H1 (cell line): ENCODE measurements at regions not wholly inside any gene's neighbourhood (a gene's known extent, or its start where the extent isn't known, plus 50 kb on each side); places are given as distances from the start of the nearest gene placed in this dataset.

Experiments
- CTCF ChIA-PET: fragments of 300-600 bp; sonication (Branson Sonifier 250); formaldehyde crosslinking; loops from one replicate; lab custom pipeline; 2021; ENCODE audit not compliant: partially characterized antibody; lab: Charles Lee
- POLR2A ChIA-PET: fragments of 300-600 bp; sonication (Branson Sonifier 250); formaldehyde crosslinking; loops from one replicate; lab custom pipeline; 2021; ENCODE audit warnings: inconsistent platforms; ENCODE audit not compliant: partially characterized antibody; lab: Charles Lee
- DNase-seq, 2 experiments: peaks; one replicate each; pipeline versions ENCODE4 v3.0.0 to v3.0.0-alpha.2; 2010 to 2022; ENCODE audit warnings: low spot score in 2 of 2, low read depth in 1 of 2, mixed read lengths in 1 of 2
- FAIRE-seq: peaks from 2 replicates; lab custom pipeline; 2011; peaks lifted over from hg19 to GRCh38; lab: Jason Lieb, UNC
- H2AFZ ChIP-seq: 2 replicates; pipeline ENCODE4 v1.8.1; 2012; ENCODE audit warnings: low read length, inconsistent platforms
- H2AK5ac ChIP-seq: 2 replicates; pipeline ENCODE4 v1.6.1; 2013; ENCODE audit warnings: low read depth, low read length
- H2BK120ac ChIP-seq: replicated peaks from 2 replicates; pipeline ENCODE3; 2013; ENCODE audit warnings: low read depth, low read length, inconsistent platforms
- H2BK12ac ChIP-seq: 2 replicates; pipeline ENCODE4 v1.6.1; 2013; ENCODE audit warnings: low read depth, low read length
- H2BK15ac ChIP-seq: 2 replicates; pipeline ENCODE4 v1.6.1; 2013; ENCODE audit warnings: low read length
- H2BK20ac ChIP-seq: 2 replicates; pipeline ENCODE4 v1.6.1; 2013; ENCODE audit warnings: low read length
- H2BK5ac ChIP-seq: 2 replicates; pipeline ENCODE4 v1.6.1; 2013; ENCODE audit warnings: low read depth, low read length
- H3K14ac ChIP-seq: 2 replicates; pipeline ENCODE4 v1.6.1; 2013; ENCODE audit warnings: inconsistent platforms; ENCODE audit not compliant: insufficient read length
- H3K18ac ChIP-seq: 2 replicates; pipeline ENCODE4 v1.6.1; 2013; ENCODE audit warnings: low read length; ENCODE audit errors: extremely low read depth
- H3K23ac ChIP-seq: 2 replicates; pipeline ENCODE4 v1.6.1; 2013; ENCODE audit warnings: inconsistent platforms; ENCODE audit not compliant: insufficient read length
- H3K23me2 ChIP-seq: 2 replicates; pipeline ENCODE4 v1.6.1; 2013; ENCODE audit warnings: low read depth, low read length
- H3K27ac ChIP-seq: 2 replicates; pipeline ENCODE4 v1.6.1; 2011; ENCODE audit warnings: low read depth, low read length, inconsistent platforms
- H3K27me3 ChIP-seq, 4 experiments: replicated peaks in 1 of 4; 1 replicate in 1 of 4; 2 replicates in 3 of 4; pipeline versions ENCODE4 v1.6.1 to v1.8.1; 2011 to 2013; ENCODE audit warnings: low read length in 3 of 4, mild to moderate bottlenecking in 3 of 4, inconsistent platforms in 2 of 4, mixed read lengths in 2 of 4, moderate library complexity in 1 of 4; ENCODE audit not compliant: control insufficient read depth in 3 of 4, insufficient read depth in 3 of 4; ENCODE audit errors: extremely low read depth in 1 of 4
- H3K36me3 ChIP-seq, 4 experiments: 2 replicates each; pipeline versions ENCODE4 v1.6.1 to v1.8.1; 2011 to 2013; ENCODE audit warnings: mild to moderate bottlenecking in 4 of 4, low read length in 3 of 4, moderate library complexity in 2 of 4, control low read depth in 1 of 4, inconsistent platforms in 1 of 4; ENCODE audit not compliant: insufficient read depth in 4 of 4, control insufficient read depth in 2 of 4
- H3K4ac ChIP-seq: replicated peaks from 2 replicates; pipeline ENCODE3; 2013; ENCODE audit warnings: low read length, low read depth, mixed read lengths, inconsistent platforms; ENCODE audit not compliant: insufficient read length
- H3K4me1 ChIP-seq, 4 experiments: replicated peaks in 1 of 4; 1 replicate in 1 of 4; 2 replicates in 3 of 4; pipeline versions ENCODE4 v1.6.1 to v1.8.1; 2011 to 2013; ENCODE audit warnings: low read length in 3 of 4, inconsistent platforms in 2 of 4, mixed read lengths in 1 of 4; ENCODE audit not compliant: insufficient read depth in 4 of 4, control insufficient read depth in 3 of 4
- H3K4me2 ChIP-seq, 2 experiments: 2 replicates each; pipeline versions ENCODE4 v1.6.1 to v1.8.1; 2011 to 2013; ENCODE audit warnings: low read depth in 2 of 2, low read length in 2 of 2, control low read depth in 1 of 2, inconsistent platforms in 1 of 2, mild to moderate bottlenecking in 1 of 2; ENCODE audit not compliant: insufficient read depth in 1 of 2
- H3K4me3 ChIP-seq, 4 experiments: fragments of 200-600, 300-600 bp in 1 of 4; sonication (generic), shearing (Covaris generic), sonication (Bioruptor Twin) in 1 of 4; 2 replicates each; pipeline versions ENCODE4 v1.5.1 to v1.8.1; 2011 to 2016; ENCODE audit warnings: low read length in 4 of 4, low read depth in 3 of 4, control low read depth in 2 of 4, inconsistent platforms in 2 of 4, mild to moderate bottlenecking in 2 of 4, mixed read lengths in 1 of 4, moderate library complexity in 1 of 4; ENCODE audit not compliant: insufficient read depth in 2 of 4; ENCODE audit errors: extremely low read depth in 1 of 4
- H3K56ac ChIP-seq: replicated peaks from 2 replicates; pipeline ENCODE3; 2013; ENCODE audit warnings: low read depth, mild to moderate bottlenecking, mixed read lengths, low read length, inconsistent platforms; ENCODE audit not compliant: insufficient read length
- H3K79me1 ChIP-seq: 2 replicates; pipeline ENCODE4 v1.6.1; 2013; ENCODE audit warnings: low read depth, low read length, control low read depth
- H3K79me2 ChIP-seq, 2 experiments: 2 replicates each; pipeline versions ENCODE4 v1.6.1 to v1.8.1; 2012 to 2013; ENCODE audit warnings: low read length in 2 of 2, mild to moderate bottlenecking in 2 of 2, inconsistent platforms in 1 of 2; ENCODE audit not compliant: insufficient read depth in 2 of 2, control insufficient read depth in 1 of 2
- H3K9ac ChIP-seq, 4 experiments: replicated peaks in 1 of 4; 1 replicate in 1 of 4; 2 replicates in 3 of 4; pipeline versions ENCODE4 v1.6.1 to v1.8.1; 2011 to 2013; ENCODE audit warnings: low read depth in 3 of 4, low read length in 3 of 4, control low read depth in 2 of 4, mild to moderate bottlenecking in 2 of 4, moderate library complexity in 2 of 4, inconsistent platforms in 1 of 4; ENCODE audit errors: extremely low read depth in 1 of 4
- H3K9me3 ChIP-seq, 2 experiments: 2 replicates each; pipeline versions ENCODE4 v1.6.1 to v1.8.1; 2012 to 2013; ENCODE audit warnings: mild to moderate bottlenecking in 2 of 2, moderate library complexity in 2 of 2, control low read depth in 1 of 2, inconsistent platforms in 1 of 2, low read depth in 1 of 2, low read length in 1 of 2, mixed read lengths in 1 of 2; ENCODE audit not compliant: insufficient read depth in 2 of 2
- H4K20me1 ChIP-seq, 2 experiments: replicated peaks in 1 of 2; 2 replicates each; pipeline versions ENCODE3 to v1.8.1; 2011 to 2013; ENCODE audit warnings: inconsistent platforms in 2 of 2, low read length in 2 of 2, mild to moderate bottlenecking in 1 of 2; ENCODE audit not compliant: insufficient read depth in 2 of 2, control insufficient read depth in 1 of 2
- H4K5ac ChIP-seq: 2 replicates; pipeline ENCODE4 v1.6.1; 2013; ENCODE audit warnings: low read length, low read depth, mixed read lengths, inconsistent platforms; ENCODE audit not compliant: insufficient read length
- H4K8ac ChIP-seq: 2 replicates; pipeline ENCODE4 v1.8.0; 2013; ENCODE audit warnings: mild to moderate bottlenecking, moderate library complexity, low read length, inconsistent platforms; ENCODE audit not compliant: insufficient read depth; ENCODE audit errors: extremely low read depth
- H4K91ac ChIP-seq: replicated peaks from 2 replicates; pipeline ENCODE3; 2013; ENCODE audit warnings: low read length, mixed read lengths, inconsistent platforms; ENCODE audit not compliant: insufficient read length
- ATF2 ChIP-seq: IDR thresholded peaks from 2 replicates; pipeline ENCODE4 v1.6.1; 2012; ENCODE audit warnings: low read length, inconsistent platforms
- ATF3 ChIP-seq: IDR thresholded peaks from 2 replicates; pipeline ENCODE4 v1.6.1; 2011; ENCODE audit warnings: low read depth, mild to moderate bottlenecking, low read length; ENCODE audit not compliant: insufficient read depth
- EGR1 ChIP-seq: IDR thresholded peaks from 2 replicates; pipeline ENCODE4 v1.6.1; 2011; ENCODE audit warnings: low read depth, low read length, borderline replicate concordance
- KDM5A ChIP-seq: fragments of 200-600 bp; IDR thresholded peaks from 2 replicates; pipeline ENCODE4 v1.7.1; 2012; ENCODE audit warnings: mild to moderate bottlenecking, low read length, inconsistent platforms, mixed read lengths
- PHF8 ChIP-seq: fragments of 200-600 bp; sonication (generic); conservative IDR thresholded peaks from 2 replicates; pipeline ENCODE4 v1.7.1; 2012; ENCODE audit warnings: low read depth, mild to moderate bottlenecking, inconsistent platforms, low read length, moderate library complexity
- SAP30 ChIP-seq: fragments of 300-600 bp; sonication (generic); IDR thresholded peaks from 2 replicates; pipeline ENCODE4 v1.7.1; 2012; ENCODE audit warnings: low read length, moderate library complexity, mild to moderate bottlenecking, inconsistent platforms; ENCODE audit not compliant: insufficient read depth, insufficient replicate concordance
- SUZ12 ChIP-seq: fragments of 200-600 bp; sonication (generic); IDR thresholded peaks from 2 replicates; pipeline ENCODE4 v1.6.1; 2012; ENCODE audit warnings: mild to moderate bottlenecking, inconsistent platforms, low read length, moderate library complexity, mixed read lengths
- USF2 ChIP-seq: IDR thresholded peaks from 2 replicates; pipeline ENCODE4 v1.6.1; 2011; ENCODE audit warnings: low read length, improper control_type of control experiment
- WGBS, 2 experiments: shearing (Covaris generic) in 1 of 2; methylation state at CpG; one replicate each; pipeline versions ENCODE4 v1.1.6 to v1.1.7; 2013 to 2015; ENCODE audit warnings: low lambda C conversion rate in 2 of 2, mixed read lengths in 2 of 2, inconsistent platforms in 1 of 2, low coverage in 1 of 2, missing lambda C conversion rate in 1 of 2; ENCODE audit not compliant: insufficient replicate concordance in 2 of 2, insufficient coverage in 1 of 2, insufficient read length in 1 of 2; ENCODE audit errors: extremely low coverage in 1 of 2, missing lambda C conversion rate in 1 of 2; 5-methylcytosine and 5-hydroxymethylcytosine counted together

- 87% methylated on average over 4 of the region's 4 CpGs; no CpG with 5 or more reads in 1 of the 2 experiments for WGBS, 2 experiments
- POLR2A ChIA-PET, result no interaction called here
- no peak overlapping the region for H2BK120ac ChIP-seq
- no peak overlapping the region for H4K8ac ChIP-seq
- no peak overlapping the region for H2BK12ac ChIP-seq
- H3K56ac ChIP-seq, result no peak overlapping the region
- H3K36me3 ChIP-seq, result no peaks in the 10 kb centered on the region
- no peaks in the 10 kb centered on the region for H3K79me1 ChIP-seq
- H2BK5ac ChIP-seq, result no peak overlapping the region
- H3K23ac ChIP-seq, result no peak overlapping the region
- H3K27me3 ChIP-seq, result no peaks in the 10 kb centered on the region
- no peak overlapping the region for H3K27ac ChIP-seq
- H4K20me1 ChIP-seq, result no peaks in the 10 kb centered on the region
- no peaks in the 10 kb centered on the region for H3K23me2 ChIP-seq
- FAIRE-seq (no peak), DNase-seq (no peak)
- H4K91ac ChIP-seq, result no peak overlapping the region
- no peak overlapping the region for H2AK5ac ChIP-seq
- H3K4me1 ChIP-seq, result no peaks in the 10 kb centered on the region
- no peak overlapping the region for H2BK20ac ChIP-seq
- no peak overlapping the region for H3K14ac ChIP-seq
- H2AFZ ChIP-seq, result no peak overlapping the region
- H3K4ac ChIP-seq, result no peak overlapping the region
- H2BK15ac ChIP-seq, result no peak overlapping the region
- H3K9me3 ChIP-seq, result peaks cover 7 to 8% of the 10 kb centered on the region in 2 experiments; a peak in 2 of 4 replicates
- no peak overlapping the region for H4K5ac ChIP-seq
- no peak overlapping the region for H3K4me3 ChIP-seq
- CTCF ChIA-PET, result interaction anchor here (0.5 to 0.6 kb wide), 2 partner anchors 136 to 244 kb away, joined by 3 read pairs; no protein-coding TSS in a partner anchor
- H3K4me2 ChIP-seq, result no peak overlapping the region
- no peaks in the 10 kb centered on the region for H3K79me2 ChIP-seq
- H3K9ac ChIP-seq, result no peak overlapping the region
- no peak overlapping the region for H3K18ac ChIP-seq
- no peak for TF ChIP-seq KDM5A
- no peak for TF ChIP-seq EGR1
- no peak for TF ChIP-seq USF2
- TF ChIP-seq ATF2, result no peak
- no peak for TF ChIP-seq ATF3
- no peak for TF ChIP-seq SUZ12
- no peak for TF ChIP-seq SAP30
- no peak for TF ChIP-seq PHF8
Measured at GRCh38 chr6:72464791-72465691, 156.8 kb upstream of the KCNQ5 start.
